WTC11 (cell line): ENCODE measurements at regions not wholly inside any gene's neighbourhood (a gene's known extent, or its start where the extent isn't known, plus 50 kb on each side); places are given as distances from the start of the nearest gene placed in this dataset.

Experiments used
- ATAC-seq: fragments of 200-7000 bp; cut with Tn5 transposase; 2 replicates; pipeline ENCODE4 v1.10.0; 2021; ENCODE audit warnings: mild to moderate bottlenecking, moderate library complexity
- CTCF ChIA-PET: fragments of 300-600 bp; sonication (Branson Sonifier 250); formaldehyde crosslinking; loops from one replicate; lab custom pipeline; 2021; ENCODE audit warnings: antibody characterized with exemption; lab: Charles Lee
- POLR2A ChIA-PET: fragments of 350-600 bp; sonication (Branson Sonifier 250); formaldehyde crosslinking; loops from one replicate; lab custom pipeline; 2021; ENCODE audit warnings: antibody characterized with exemption; lab: Charles Lee
- DNase-seq: peaks from one replicate; pipeline ENCODE4 v3.0.0; 2021; ENCODE audit warnings: low spot score
- H3K27ac Mint-ChIP-seq: 2 replicates; pipeline ENCODE4 v1.8.0; 2021; ENCODE audit warnings: mixed read lengths
- H3K27me3 Mint-ChIP-seq: 2 replicates; pipeline ENCODE4 v1.8.0; 2021; ENCODE audit warnings: low read depth, mild to moderate bottlenecking, moderate library complexity, mixed read lengths
- H3K36me3 Mint-ChIP-seq: 2 replicates; pipeline ENCODE4 v1.8.0; 2021; ENCODE audit warnings: mixed read lengths
- H3K4me1 Mint-ChIP-seq: 2 replicates; pipeline ENCODE4 v1.8.0; 2022; ENCODE audit warnings: mixed read lengths
- H3K4me3 Mint-ChIP-seq: 2 replicates; pipeline ENCODE4 v1.8.0; 2021; ENCODE audit warnings: mild to moderate bottlenecking, moderate library complexity, mixed read lengths
- H3K9me3 Mint-ChIP-seq: 2 replicates; pipeline ENCODE4 v1.8.0; 2021; ENCODE audit warnings: mixed read lengths
- GABPB1 ChIP-seq: sonication (generic); formaldehyde crosslinking; IDR thresholded peaks from 2 replicates; pipeline ENCODE4 v1.8.1; 2023; ENCODE audit warnings: mild to moderate bottlenecking, missing genetic modification reagents
- HMGA2 ChIP-seq: fragments of 250-450 bp; sonication (Bioruptor Pico); IDR thresholded peaks from 2 replicates; pipeline ENCODE4 v1.4.0; 2021; ENCODE audit warnings: mild to moderate bottlenecking, moderate library complexity
- MYBL2 ChIP-seq: sonication (generic); formaldehyde crosslinking; IDR thresholded peaks from 2 replicates; pipeline ENCODE4 v1.8.1; 2023; ENCODE audit warnings: mild to moderate bottlenecking, moderate library complexity, missing genetic modification reagents
- NFE2L1 ChIP-seq: sonication (generic); formaldehyde crosslinking; IDR thresholded peaks from 2 replicates; pipeline ENCODE4 v1.8.1; 2023; ENCODE audit warnings: missing genetic modification reagents
- SMAD4 ChIP-seq: sonication (generic); formaldehyde crosslinking; IDR thresholded peaks from 2 replicates; pipeline ENCODE4 v1.8.0; 2022; ENCODE audit warnings: mild to moderate bottlenecking, missing genetic modification reagents
- SP1 ChIP-seq: sonication (generic); formaldehyde crosslinking; conservative IDR thresholded peaks from 2 replicates; pipeline ENCODE4 v1.8.1; 2022; ENCODE audit warnings: missing genetic modification reagents
- TCF7 ChIP-seq: sonication (generic); formaldehyde crosslinking; IDR thresholded peaks from 2 replicates; pipeline ENCODE4 v1.8.0; 2022; ENCODE audit warnings: mild to moderate bottlenecking, low read depth, missing genetic modification reagents, moderate library complexity
- TEAD1 ChIP-seq: sonication (generic); formaldehyde crosslinking; IDR thresholded peaks from 2 replicates; pipeline ENCODE4 v1.8.0; 2022; ENCODE audit warnings: mild to moderate bottlenecking, missing genetic modification reagents
- TP53 ChIP-seq: sonication (generic); formaldehyde crosslinking; IDR thresholded peaks from 2 replicates; pipeline ENCODE4 v1.8.1; 2023; ENCODE audit warnings: mild to moderate bottlenecking, missing genetic modification reagents
- ZBTB21 ChIP-seq: sonication (generic); formaldehyde crosslinking; IDR thresholded peaks from 2 replicates; pipeline ENCODE4 v1.8.1; 2023; ENCODE audit warnings: mild to moderate bottlenecking, missing genetic modification reagents, borderline replicate concordance
- ZNF138 ChIP-seq: sonication (generic); formaldehyde crosslinking; conservative IDR thresholded peaks from 2 replicates; pipeline ENCODE4 v1.8.1; 2022; ENCODE audit warnings: mild to moderate bottlenecking, moderate library complexity, missing genetic modification reagents
- ZNF219 ChIP-seq: sonication (generic); formaldehyde crosslinking; IDR thresholded peaks from 2 replicates; pipeline ENCODE4 v1.8.0; 2023; ENCODE audit warnings: missing genetic modification reagents, mild to moderate bottlenecking, borderline replicate concordance
- TF ChIP-seq, protein P1 (sequence below): sonication (generic); formaldehyde crosslinking; IDR thresholded peaks from 2 replicates; pipeline ENCODE4 v1.8.0; 2022; ENCODE audit warnings: mild to moderate bottlenecking, missing genetic modification reagents
- TF ChIP-seq, protein P2 (sequence below): fragments of 200-600 bp; IDR thresholded peaks from 2 replicates; pipeline ENCODE4 v1.8.0; 2022; ENCODE audit warnings: antibody characterized with exemption
- TF ChIP-seq, protein P3 (sequence below): sonication (generic); formaldehyde crosslinking; IDR thresholded peaks from 2 replicates; pipeline ENCODE4 v1.8.0; 2022; ENCODE audit warnings: mild to moderate bottlenecking, missing genetic modification reagents
- TF ChIP-seq, protein P4 (sequence below): sonication (generic); formaldehyde crosslinking; IDR thresholded peaks from 2 replicates; pipeline ENCODE4 v1.8.0; 2023; ENCODE audit warnings: mild to moderate bottlenecking, missing genetic modification reagents
- TF ChIP-seq, protein P5 (sequence below): sonication (generic); formaldehyde crosslinking; IDR thresholded peaks from 2 replicates; pipeline ENCODE4 v1.8.0; 2023; ENCODE audit warnings: missing genetic modification reagents
- TF ChIP-seq, protein P6 (sequence below): sonication (generic); formaldehyde crosslinking; IDR thresholded peaks from 2 replicates; pipeline ENCODE4 v1.8.1; 2023; ENCODE audit warnings: mild to moderate bottlenecking, moderate library complexity, missing genetic modification reagents
- TF ChIP-seq, protein P7 (sequence below): sonication (generic); formaldehyde crosslinking; IDR thresholded peaks from 2 replicates; pipeline ENCODE4 v1.8.1; 2023; ENCODE audit warnings: mild to moderate bottlenecking, missing genetic modification reagents

DNA sequence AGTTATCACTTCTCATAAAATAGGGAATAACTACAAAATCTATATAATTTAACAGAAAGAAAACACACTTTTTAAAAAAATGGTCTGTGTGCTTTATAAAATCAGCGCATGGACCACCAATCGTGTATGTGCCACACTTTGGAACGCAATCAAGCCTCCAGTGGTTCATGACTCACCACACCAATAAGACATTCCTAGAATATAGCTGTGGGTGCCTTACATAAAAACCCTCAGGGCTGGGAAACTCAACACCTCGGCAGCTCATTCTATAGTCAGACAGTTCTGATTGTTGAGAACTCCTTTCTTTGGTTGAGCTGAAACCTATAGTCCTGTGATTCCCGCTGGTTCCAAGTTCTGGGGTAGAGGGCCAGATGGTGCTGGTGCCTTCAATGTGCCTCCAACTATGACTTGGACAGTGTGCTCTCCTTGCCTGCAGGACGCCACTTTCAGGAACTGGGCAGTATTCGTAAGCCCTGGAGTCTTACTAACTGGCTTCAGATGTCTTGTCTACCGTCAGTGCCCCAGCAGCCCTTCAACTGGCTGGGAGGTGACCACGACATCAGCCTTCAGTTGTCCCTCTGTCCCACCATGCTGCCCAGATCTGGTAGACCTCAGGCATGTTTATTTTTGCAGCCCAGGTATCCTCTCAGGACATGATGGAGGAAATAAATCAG is 135.7 kb upstream of the GDF10 start:
- H3K36me3 Mint-ChIP-seq, result 0 out of 2 replicates have a peak, but pooled peaks cover 7% of the 10 kb centered on the region
- H3K27ac Mint-ChIP-seq, result no peak overlapping the region
- DNase-seq (no peak), ATAC-seq (no peak)
- H3K9me3 Mint-ChIP-seq, result peaks cover 20% of the 10 kb centered on the region
- ChIA-PET CTCF (no interaction called here), POLR2A (no interaction called here)
- no peak for TF ChIP-seq SMAD4 (CRISPR knock-in tag)
- TF ChIP-seq ZNF138, result no peak
- TF ChIP-seq, protein P1, sequence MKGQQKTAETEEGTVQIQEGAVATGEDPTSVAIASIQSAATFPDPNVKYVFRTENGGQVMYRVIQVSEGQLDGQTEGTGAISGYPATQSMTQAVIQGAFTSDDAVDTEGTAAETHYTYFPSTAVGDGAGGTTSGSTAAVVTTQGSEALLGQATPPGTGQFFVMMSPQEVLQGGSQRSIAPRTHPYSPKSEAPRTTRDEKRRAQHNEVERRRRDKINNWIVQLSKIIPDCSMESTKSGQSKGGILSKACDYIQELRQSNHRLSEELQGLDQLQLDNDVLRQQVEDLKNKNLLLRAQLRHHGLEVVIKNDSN, result no peak
- TF ChIP-seq TCF7, result no peak
- no peak for TF ChIP-seq MYBL2 (CRISPR knock-in tag)
- no peak for TF ChIP-seq ZBTB21 (CRISPR knock-in tag)
- TF ChIP-seq, protein P2, sequence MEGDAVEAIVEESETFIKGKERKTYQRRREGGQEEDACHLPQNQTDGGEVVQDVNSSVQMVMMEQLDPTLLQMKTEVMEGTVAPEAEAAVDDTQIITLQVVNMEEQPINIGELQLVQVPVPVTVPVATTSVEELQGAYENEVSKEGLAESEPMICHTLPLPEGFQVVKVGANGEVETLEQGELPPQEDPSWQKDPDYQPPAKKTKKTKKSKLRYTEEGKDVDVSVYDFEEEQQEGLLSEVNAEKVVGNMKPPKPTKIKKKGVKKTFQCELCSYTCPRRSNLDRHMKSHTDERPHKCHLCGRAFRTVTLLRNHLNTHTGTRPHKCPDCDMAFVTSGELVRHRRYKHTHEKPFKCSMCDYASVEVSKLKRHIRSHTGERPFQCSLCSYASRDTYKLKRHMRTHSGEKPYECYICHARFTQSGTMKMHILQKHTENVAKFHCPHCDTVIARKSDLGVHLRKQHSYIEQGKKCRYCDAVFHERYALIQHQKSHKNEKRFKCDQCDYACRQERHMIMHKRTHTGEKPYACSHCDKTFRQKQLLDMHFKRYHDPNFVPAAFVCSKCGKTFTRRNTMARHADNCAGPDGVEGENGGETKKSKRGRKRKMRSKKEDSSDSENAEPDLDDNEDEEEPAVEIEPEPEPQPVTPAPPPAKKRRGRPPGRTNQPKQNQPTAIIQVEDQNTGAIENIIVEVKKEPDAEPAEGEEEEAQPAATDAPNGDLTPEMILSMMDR, result no peak
- no peak for TF ChIP-seq NFE2L1 (CRISPR knock-in tag)
- TF ChIP-seq, protein P3, sequence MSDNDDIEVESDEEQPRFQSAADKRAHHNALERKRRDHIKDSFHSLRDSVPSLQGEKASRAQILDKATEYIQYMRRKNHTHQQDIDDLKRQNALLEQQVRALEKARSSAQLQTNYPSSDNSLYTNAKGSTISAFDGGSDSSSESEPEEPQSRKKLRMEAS (CRISPR knock-in tag), result no peak
- TF ChIP-seq, protein P4, sequence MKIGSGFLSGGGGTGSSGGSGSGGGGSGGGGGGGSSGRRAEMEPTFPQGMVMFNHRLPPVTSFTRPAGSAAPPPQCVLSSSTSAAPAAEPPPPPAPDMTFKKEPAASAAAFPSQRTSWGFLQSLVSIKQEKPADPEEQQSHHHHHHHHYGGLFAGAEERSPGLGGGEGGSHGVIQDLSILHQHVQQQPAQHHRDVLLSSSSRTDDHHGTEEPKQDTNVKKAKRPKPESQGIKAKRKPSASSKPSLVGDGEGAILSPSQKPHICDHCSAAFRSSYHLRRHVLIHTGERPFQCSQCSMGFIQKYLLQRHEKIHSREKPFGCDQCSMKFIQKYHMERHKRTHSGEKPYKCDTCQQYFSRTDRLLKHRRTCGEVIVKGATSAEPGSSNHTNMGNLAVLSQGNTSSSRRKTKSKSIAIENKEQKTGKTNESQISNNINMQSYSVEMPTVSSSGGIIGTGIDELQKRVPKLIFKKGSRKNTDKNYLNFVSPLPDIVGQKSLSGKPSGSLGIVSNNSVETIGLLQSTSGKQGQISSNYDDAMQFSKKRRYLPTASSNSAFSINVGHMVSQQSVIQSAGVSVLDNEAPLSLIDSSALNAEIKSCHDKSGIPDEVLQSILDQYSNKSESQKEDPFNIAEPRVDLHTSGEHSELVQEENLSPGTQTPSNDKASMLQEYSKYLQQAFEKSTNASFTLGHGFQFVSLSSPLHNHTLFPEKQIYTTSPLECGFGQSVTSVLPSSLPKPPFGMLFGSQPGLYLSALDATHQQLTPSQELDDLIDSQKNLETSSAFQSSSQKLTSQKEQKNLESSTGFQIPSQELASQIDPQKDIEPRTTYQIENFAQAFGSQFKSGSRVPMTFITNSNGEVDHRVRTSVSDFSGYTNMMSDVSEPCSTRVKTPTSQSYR (CRISPR knock-in tag), result no peak
- TF ChIP-seq SP1, result no peak
- TF ChIP-seq HMGA2 (CRISPR knock-in tag), result no peak
- TF ChIP-seq, protein P5, sequence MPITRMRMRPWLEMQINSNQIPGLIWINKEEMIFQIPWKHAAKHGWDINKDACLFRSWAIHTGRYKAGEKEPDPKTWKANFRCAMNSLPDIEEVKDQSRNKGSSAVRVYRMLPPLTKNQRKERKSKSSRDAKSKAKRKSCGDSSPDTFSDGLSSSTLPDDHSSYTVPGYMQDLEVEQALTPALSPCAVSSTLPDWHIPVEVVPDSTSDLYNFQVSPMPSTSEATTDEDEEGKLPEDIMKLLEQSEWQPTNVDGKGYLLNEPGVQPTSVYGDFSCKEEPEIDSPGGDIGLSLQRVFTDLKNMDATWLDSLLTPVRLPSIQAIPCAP (CRISPR knock-in tag), result no peak
- TF ChIP-seq, protein P6, sequence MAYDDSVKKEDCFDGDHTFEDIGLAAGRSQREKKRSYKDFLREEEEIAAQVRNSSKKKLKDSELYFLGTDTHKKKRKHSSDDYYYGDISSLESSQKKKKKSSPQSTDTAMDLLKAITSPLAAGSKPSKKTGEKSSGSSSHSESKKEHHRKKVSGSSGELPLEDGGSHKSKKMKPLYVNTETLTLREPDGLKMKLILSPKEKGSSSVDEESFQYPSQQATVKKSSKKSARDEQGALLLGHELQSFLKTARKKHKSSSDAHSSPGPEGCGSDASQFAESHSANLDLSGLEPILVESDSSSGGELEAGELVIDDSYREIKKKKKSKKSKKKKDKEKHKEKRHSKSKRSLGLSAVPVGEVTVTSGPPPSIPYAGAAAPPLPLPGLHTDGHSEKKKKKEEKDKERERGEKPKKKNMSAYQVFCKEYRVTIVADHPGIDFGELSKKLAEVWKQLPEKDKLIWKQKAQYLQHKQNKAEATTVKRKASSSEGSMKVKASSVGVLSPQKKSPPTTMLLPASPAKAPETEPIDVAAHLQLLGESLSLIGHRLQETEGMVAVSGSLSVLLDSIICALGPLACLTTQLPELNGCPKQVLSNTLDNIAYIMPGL (CRISPR knock-in tag), result no peak
- no peak for TF ChIP-seq GABPB1 (CRISPR knock-in tag)
- TF ChIP-seq TP53, result no peak
- TF ChIP-seq ZNF219 (CRISPR knock-in tag), result no peak
- H3K27me3 Mint-ChIP-seq, result no peaks in the 10 kb centered on the region
- H3K4me1 Mint-ChIP-seq, result peaks cover 6% of the 10 kb centered on the region; the same call in 1 of the 2 replicates
- no peak overlapping the region for H3K4me3 Mint-ChIP-seq

DNA sequence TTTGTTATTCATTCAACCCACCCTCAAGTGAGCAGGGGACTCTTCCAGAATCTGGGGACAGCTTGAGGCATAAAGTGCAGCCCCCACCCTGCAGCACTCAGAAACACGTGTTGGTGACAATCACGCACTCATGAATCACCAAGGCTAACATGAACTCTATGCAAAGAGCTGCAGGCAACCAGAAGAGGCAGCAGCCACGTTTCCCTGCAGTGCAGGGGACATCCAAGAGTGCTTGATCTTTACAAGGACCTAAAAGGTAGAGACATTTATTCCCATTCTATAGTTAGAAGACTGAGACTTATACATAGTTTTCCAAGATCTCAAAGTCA is 135.2 kb upstream of the GDF10 start:
- TF ChIP-seq TEAD1 (CRISPR knock-in tag), result no peak
- TF ChIP-seq, protein P2, result no peak
- TF ChIP-seq, protein P3 (CRISPR knock-in tag), result no peak
- TF ChIP-seq, protein P7, sequence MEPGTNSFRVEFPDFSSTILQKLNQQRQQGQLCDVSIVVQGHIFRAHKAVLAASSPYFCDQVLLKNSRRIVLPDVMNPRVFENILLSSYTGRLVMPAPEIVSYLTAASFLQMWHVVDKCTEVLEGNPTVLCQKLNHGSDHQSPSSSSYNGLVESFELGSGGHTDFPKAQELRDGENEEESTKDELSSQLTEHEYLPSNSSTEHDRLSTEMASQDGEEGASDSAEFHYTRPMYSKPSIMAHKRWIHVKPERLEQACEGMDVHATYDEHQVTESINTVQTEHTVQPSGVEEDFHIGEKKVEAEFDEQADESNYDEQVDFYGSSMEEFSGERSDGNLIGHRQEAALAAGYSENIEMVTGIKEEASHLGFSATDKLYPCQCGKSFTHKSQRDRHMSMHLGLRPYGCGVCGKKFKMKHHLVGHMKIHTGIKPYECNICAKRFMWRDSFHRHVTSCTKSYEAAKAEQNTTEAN (CRISPR knock-in tag), result no peak
- no peaks in the 10 kb centered on the region for H3K27me3 Mint-ChIP-seq
- DNase-seq (no peak), ATAC-seq (no peak)
- H3K27ac Mint-ChIP-seq, result no peak overlapping the region
- POLR2A ChIA-PET, result no interaction called here
- H3K9me3 Mint-ChIP-seq, result peaks cover 25% of the 10 kb centered on the region
- no peak overlapping the region for H3K4me3 Mint-ChIP-seq
- H3K36me3 Mint-ChIP-seq, result peaks cover 11% of the 10 kb centered on the region
- CTCF ChIA-PET, result no interaction called here
- H3K4me1 Mint-ChIP-seq, result peaks cover 6% of the 10 kb centered on the region; the same call in 1 of the 2 replicates
